ENCODE measurements at regions not wholly inside any gene's neighbourhood (a gene's known extent, or its start where the extent isn't known, plus 50 kb on each side); places are given as distances from the start of the nearest gene placed in this dataset.

DNA sequence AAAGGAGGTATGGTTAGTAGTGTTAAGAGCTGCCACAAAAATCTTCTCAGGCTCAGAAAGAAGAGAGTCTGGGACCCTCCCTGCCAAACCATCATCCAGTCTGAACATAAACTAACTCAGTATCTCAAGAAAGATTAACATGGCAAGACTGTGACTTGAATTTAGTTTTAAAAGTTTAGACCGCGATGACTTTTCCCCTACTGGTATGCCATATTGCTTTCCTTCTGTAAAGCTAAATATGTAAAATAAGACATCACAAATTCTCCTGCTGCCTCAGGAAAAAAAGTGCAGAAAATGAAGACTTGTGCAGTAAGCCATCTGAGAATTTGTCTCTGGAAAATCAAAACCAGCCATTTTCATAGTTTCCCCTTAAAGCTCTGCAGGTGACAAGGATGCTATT lies 85.2 kb upstream of the STARD4 start:
- no peak for TF ChIP-seq YY1 (IDR thresholded peaks at IDR 0.05)
- no peak for TF ChIP-seq GABPA (IDR thresholded peaks at IDR 0.05 in 1 of 2, conservative IDR thresholded peaks at IDR 0.05 in 1 of 2)
- no peak for TF ChIP-seq EGR1 (IDR thresholded peaks at IDR 0.05; ENCODE audit: low read depth in 2 of 2)
- TF ChIP-seq HNF4A (conservative IDR thresholded peaks at IDR 0.05) = no peak
- TF ChIP-seq RXRA (IDR thresholded peaks at IDR 0.05) = no peak
- no peak for TF ChIP-seq FOXA1 (IDR thresholded peaks at IDR 0.05)
- TF ChIP-seq FOXA2 (IDR thresholded peaks at IDR 0.05) = no peak
- TF ChIP-seq, protein P1, sequence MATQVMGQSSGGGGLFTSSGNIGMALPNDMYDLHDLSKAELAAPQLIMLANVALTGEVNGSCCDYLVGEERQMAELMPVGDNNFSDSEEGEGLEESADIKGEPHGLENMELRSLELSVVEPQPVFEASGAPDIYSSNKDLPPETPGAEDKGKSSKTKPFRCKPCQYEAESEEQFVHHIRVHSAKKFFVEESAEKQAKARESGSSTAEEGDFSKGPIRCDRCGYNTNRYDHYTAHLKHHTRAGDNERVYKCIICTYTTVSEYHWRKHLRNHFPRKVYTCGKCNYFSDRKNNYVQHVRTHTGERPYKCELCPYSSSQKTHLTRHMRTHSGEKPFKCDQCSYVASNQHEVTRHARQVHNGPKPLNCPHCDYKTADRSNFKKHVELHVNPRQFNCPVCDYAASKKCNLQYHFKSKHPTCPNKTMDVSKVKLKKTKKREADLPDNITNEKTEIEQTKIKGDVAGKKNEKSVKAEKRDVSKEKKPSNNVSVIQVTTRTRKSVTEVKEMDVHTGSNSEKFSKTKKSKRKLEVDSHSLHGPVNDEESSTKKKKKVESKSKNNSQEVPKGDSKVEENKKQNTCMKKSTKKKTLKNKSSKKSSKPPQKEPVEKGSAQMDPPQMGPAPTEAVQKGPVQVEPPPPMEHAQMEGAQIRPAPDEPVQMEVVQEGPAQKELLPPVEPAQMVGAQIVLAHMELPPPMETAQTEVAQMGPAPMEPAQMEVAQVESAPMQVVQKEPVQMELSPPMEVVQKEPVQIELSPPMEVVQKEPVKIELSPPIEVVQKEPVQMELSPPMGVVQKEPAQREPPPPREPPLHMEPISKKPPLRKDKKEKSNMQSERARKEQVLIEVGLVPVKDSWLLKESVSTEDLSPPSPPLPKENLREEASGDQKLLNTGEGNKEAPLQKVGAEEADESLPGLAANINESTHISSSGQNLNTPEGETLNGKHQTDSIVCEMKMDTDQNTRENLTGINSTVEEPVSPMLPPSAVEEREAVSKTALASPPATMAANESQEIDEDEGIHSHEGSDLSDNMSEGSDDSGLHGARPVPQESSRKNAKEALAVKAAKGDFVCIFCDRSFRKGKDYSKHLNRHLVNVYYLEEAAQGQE (IDR thresholded peaks at IDR 0.05) = no peak
- no peak for TF ChIP-seq HNF4G (IDR thresholded peaks at IDR 0.05)
- TF ChIP-seq, protein P2, sequence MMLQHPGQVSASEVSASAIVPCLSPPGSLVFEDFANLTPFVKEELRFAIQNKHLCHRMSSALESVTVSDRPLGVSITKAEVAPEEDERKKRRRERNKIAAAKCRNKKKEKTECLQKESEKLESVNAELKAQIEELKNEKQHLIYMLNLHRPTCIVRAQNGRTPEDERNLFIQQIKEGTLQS (IDR thresholded peaks at IDR 0.05) = no peak
- TF ChIP-seq, protein P3, sequence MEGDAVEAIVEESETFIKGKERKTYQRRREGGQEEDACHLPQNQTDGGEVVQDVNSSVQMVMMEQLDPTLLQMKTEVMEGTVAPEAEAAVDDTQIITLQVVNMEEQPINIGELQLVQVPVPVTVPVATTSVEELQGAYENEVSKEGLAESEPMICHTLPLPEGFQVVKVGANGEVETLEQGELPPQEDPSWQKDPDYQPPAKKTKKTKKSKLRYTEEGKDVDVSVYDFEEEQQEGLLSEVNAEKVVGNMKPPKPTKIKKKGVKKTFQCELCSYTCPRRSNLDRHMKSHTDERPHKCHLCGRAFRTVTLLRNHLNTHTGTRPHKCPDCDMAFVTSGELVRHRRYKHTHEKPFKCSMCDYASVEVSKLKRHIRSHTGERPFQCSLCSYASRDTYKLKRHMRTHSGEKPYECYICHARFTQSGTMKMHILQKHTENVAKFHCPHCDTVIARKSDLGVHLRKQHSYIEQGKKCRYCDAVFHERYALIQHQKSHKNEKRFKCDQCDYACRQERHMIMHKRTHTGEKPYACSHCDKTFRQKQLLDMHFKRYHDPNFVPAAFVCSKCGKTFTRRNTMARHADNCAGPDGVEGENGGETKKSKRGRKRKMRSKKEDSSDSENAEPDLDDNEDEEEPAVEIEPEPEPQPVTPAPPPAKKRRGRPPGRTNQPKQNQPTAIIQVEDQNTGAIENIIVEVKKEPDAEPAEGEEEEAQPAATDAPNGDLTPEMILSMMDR (IDR thresholded peaks at IDR 0.05; ENCODE audit: low read depth, low read length, missing input control) = no peak
- no peak for TF ChIP-seq SP1 (IDR thresholded peaks at IDR 0.05)
- TF ChIP-seq, protein P4, sequence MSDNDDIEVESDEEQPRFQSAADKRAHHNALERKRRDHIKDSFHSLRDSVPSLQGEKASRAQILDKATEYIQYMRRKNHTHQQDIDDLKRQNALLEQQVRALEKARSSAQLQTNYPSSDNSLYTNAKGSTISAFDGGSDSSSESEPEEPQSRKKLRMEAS (IDR thresholded peaks at IDR 0.05) = no peak
- no peak for TF ChIP-seq JUND (IDR thresholded peaks at IDR 0.05)
- TF ChIP-seq NR2F2 (IDR thresholded peaks at IDR 0.05) = no peak
- H3K4me3 ChIP-seq (ENCODE audit: low read depth in 1 of 3, low read length in 3 of 3) = no peak overlapping the region
- H3K36me3 ChIP-seq (ENCODE audit: control insufficient read depth in 4 of 4, insufficient read depth in 3 of 4, low read depth in 1 of 4, low read length in 3 of 4) = no peaks in the 10 kb centered on the region
- WGBS = 96% methylated on average over 2 of the region's 2 CpGs
- H3K27ac ChIP-seq (ENCODE audit: low read depth in 1 of 2, low read length in 2 of 2) = no peak overlapping the region
- no peaks in the 10 kb centered on the region for H3K27me3 ChIP-seq (ENCODE audit: control insufficient read depth in 4 of 4, insufficient read depth in 4 of 4, low read length in 3 of 4)
- no peaks in the 10 kb centered on the region for H3K4me1 ChIP-seq (ENCODE audit: control insufficient read depth in 4 of 4, insufficient read depth in 4 of 4, low read length in 3 of 4)
- H3K9me3 ChIP-seq (ENCODE audit: control insufficient read depth in 4 of 4, low read length in 3 of 4) = peaks cover 0 to 3% (median 0%) of the 10 kb centered on the region in 4 donors
- DNase-seq (ENCODE audit: low spot score) = no peak
- no peak overlapping the region for H3K9ac ChIP-seq (ENCODE audit: low read depth in 1 of 2, low read length in 2 of 2)

DNA sequence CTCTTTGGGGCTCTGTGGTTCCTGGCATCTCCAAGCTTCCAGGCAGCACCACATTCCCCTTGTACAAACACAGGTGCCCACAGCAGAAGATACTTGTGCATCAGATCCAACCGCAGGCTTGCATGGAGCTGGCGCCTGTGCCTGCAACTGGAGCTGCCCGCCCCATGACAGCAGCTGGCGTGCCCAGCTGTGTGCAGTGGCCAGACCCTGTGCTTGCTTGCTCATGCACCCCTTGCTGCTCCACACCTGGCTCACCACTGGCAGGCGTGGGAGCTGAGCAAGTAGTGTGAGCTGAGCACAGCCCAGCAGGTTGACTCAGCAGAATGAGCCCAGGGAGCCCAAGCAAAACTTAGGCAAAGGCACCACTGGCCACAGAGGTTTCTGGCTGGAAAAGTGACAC lies 84.4 kb upstream of the STARD4 start:
- TF ChIP-seq, protein P4 (IDR thresholded peaks at IDR 0.05) = no peak
- TF ChIP-seq SP1 (IDR thresholded peaks at IDR 0.05) (no peak), TAF1 (conservative IDR thresholded peaks at IDR 0.05) (no peak), GABPA (IDR thresholded peaks at IDR 0.05 in 1 of 2, conservative IDR thresholded peaks at IDR 0.05 in 1 of 2) (no peak), FOXA2 (IDR thresholded peaks at IDR 0.05) (no peak), YY1 (IDR thresholded peaks at IDR 0.05) (no peak)
- TF ChIP-seq, protein P1 (IDR thresholded peaks at IDR 0.05) = no peak
- 96% methylated on average over 5 of the region's 5 CpGs for WGBS

More for the DNA sequence above, 84.4 kb upstream of the STARD4 start:
- Histone ChIP-seq H3K27ac (ENCODE audit: low read depth in 1 of 2, low read length in 2 of 2) (no peak overlapping the region), H3K9me3 (ENCODE audit: control insufficient read depth in 4 of 4, low read length in 3 of 4) (peaks cover 0 to 3% (median 0%) of the 10 kb centered on the region in 4 donors), H3K4me3 (ENCODE audit: low read depth in 1 of 3, low read length in 3 of 3) (no peak overlapping the region), H3K27me3 (ENCODE audit: control insufficient read depth in 4 of 4, insufficient read depth in 4 of 4, low read length in 3 of 4) (no peaks in the 10 kb centered on the region), H3K9ac (ENCODE audit: low read depth in 1 of 2, low read length in 2 of 2) (no peak overlapping the region), H3K36me3 (ENCODE audit: control insufficient read depth in 4 of 4, insufficient read depth in 3 of 4, low read depth in 1 of 4, low read length in 3 of 4) (no peaks in the 10 kb centered on the region), H3K4me1 (ENCODE audit: control insufficient read depth in 4 of 4, insufficient read depth in 4 of 4, low read length in 3 of 4) (no peaks in the 10 kb centered on the region)
- no peak for DNase-seq (ENCODE audit: low spot score)

Measured in liver (tissue), 8 donors.